Stimulated activated CD8-positive, alpha-beta memory T cell treated with anti-CD3 and anti-CD28 coated beads, Interleukin-2, amount 100 ng/mL, for 1 hour (primary cell): ENCODE measurements at regions not wholly inside any gene's neighbourhood (a gene's known extent, or its start where the extent isn't known, plus 50 kb on each side); places are given as distances from the start of the nearest gene placed in this dataset.

Source experiments
- DNase-seq, 2 donors: peaks; one replicate each; pipeline ENCODE4 v3.0.0-alpha.2; 2020; ENCODE audit warnings: low read depth in 2 of 2

GRCh38 chr12:93103154-93103553 is 174.1 kb upstream of the EEA1 start:
- DNase-seq: no peak

- no peak for DNase-seq
These were observed 175.4 kb upstream of the EEA1 start for GRCh38 chr12:93104535-93104934.

- DNase-seq: no peak
These were observed 177.8 kb upstream of the EEA1 start for GRCh38 chr12:93106910-93107309.

- DNase-seq: no peak
These were observed 178.6 kb upstream of the EEA1 start for GRCh38 chr12:93107514-93108312.

GRCh38 chr12:93108985-93109384 is 179.9 kb upstream of the EEA1 start:
- DNase-seq: no peak

GRCh38 chr12:93109551-93110203 is 180.6 kb upstream of the EEA1 start:
- no peak for DNase-seq

- DNase-seq: no peak
These were observed 182.7 kb upstream of the EEA1 start for GRCh38 chr12:93111773-93112172.

GRCh38 chr12:93113317-93114006 is 184.4 kb upstream of the EEA1 start:
- DNase-seq: no peak

- DNase-seq: no peak
These were observed 186.1 kb upstream of the EEA1 start for GRCh38 chr12:93115198-93115601.

GRCh38 chr12:93115646-93116045 is 186.6 kb upstream of the EEA1 start:
- no peak for DNase-seq

- no peak for DNase-seq
These were observed 187.5 kb upstream of the EEA1 start for GRCh38 chr12:93116632-93117031.

GRCh38 chr12:93121729-93122488 is 192.8 kb upstream of the EEA1 start:
- no peak for DNase-seq

GRCh38 chr12:93122569-93123091 is 193.5 kb upstream of the EEA1 start:
- no peak for DNase-seq

- DNase-seq: no peak
These were observed 196.0 kb upstream of the EEA1 start for GRCh38 chr12:93125126-93125525.

GRCh38 chr12:93126069-93126474 is 197.0 kb upstream of the EEA1 start:
- DNase-seq: no peak

GRCh38 chr12:93127107-93127560 is 198.0 kb upstream of the EEA1 start:
- DNase-seq: no peak

GRCh38 chr12:93127582-93128331 is 198.7 kb upstream of the EEA1 start:
- no peak for DNase-seq

GRCh38 chr12:93128332-93128707 is 199.2 kb upstream of the EEA1 start:
- no peak for DNase-seq

- no peak for DNase-seq
These were observed 201.4 kb upstream of the EEA1 start for GRCh38 chr12:93130366-93131054.

- no peak for DNase-seq
These were observed 204.3 kb upstream of the EEA1 start for GRCh38 chr12:93133361-93133760.
